H9 (cell line): ENCODE measurements at regions not wholly inside any gene's neighbourhood (a gene's known extent, or its start where the extent isn't known, plus 50 kb on each side); places are given as distances from the start of the nearest gene placed in this dataset.

Experiments
- DNase-seq: peaks from one replicate; pipeline ENCODE4 v3.0.0-alpha.2; 2017
- H2AFZ ChIP-seq: one replicate; pipeline ENCODE4 v1.6.1; 2013; ENCODE audit warnings: mild to moderate bottlenecking, low read length, control low read depth, moderate library complexity
- H2AK5ac ChIP-seq: 2 replicates; pipeline ENCODE4 v1.6.1; 2013; ENCODE audit warnings: low read length, control low read depth, mixed read lengths; ENCODE audit not compliant: insufficient read length
- H2BK120ac ChIP-seq: one replicate; pipeline ENCODE4 v1.6.1; 2013; ENCODE audit warnings: low read depth, mild to moderate bottlenecking, low read length, control low read depth, inconsistent platforms; ENCODE audit not compliant: poor library complexity, severe bottlenecking
- H2BK12ac ChIP-seq: 2 replicates; pipeline ENCODE4 v1.6.1; 2013; ENCODE audit warnings: low read length, control low read depth, mixed read lengths, low read depth; ENCODE audit not compliant: insufficient read length
- H2BK15ac ChIP-seq: 2 replicates; pipeline ENCODE4 v1.6.1; 2013; ENCODE audit warnings: low read depth, low read length, control low read depth
- H2BK20ac ChIP-seq: one replicate; pipeline ENCODE4 v1.6.1; 2013; ENCODE audit warnings: low read depth, mild to moderate bottlenecking, low read length, control low read depth, inconsistent platforms; ENCODE audit not compliant: poor library complexity, severe bottlenecking
- H2BK5ac ChIP-seq: 2 replicates; pipeline ENCODE4 v1.6.1; 2013; ENCODE audit warnings: low read length, control low read depth, mixed read lengths; ENCODE audit not compliant: insufficient read length
- H3K14ac ChIP-seq: 2 replicates; pipeline ENCODE4 v1.6.1; 2013; ENCODE audit warnings: low read length, control low read depth; ENCODE audit not compliant: insufficient read depth
- H3K18ac ChIP-seq: 2 replicates; pipeline ENCODE4 v1.6.1; 2013; ENCODE audit warnings: low read depth, mild to moderate bottlenecking, mixed read lengths, low read length, control low read depth; ENCODE audit not compliant: insufficient read length
- H3K23ac ChIP-seq: 2 replicates; pipeline ENCODE4 v1.6.1; 2013; ENCODE audit warnings: low read length, control low read depth, mixed read lengths, low read depth; ENCODE audit not compliant: insufficient read length
- H3K23me2 ChIP-seq: 2 replicates; pipeline ENCODE4 v1.6.1; 2013; ENCODE audit warnings: low read depth, mild to moderate bottlenecking, mixed read lengths, low read length, control low read depth; ENCODE audit not compliant: insufficient read length, poor library complexity, severe bottlenecking
- H3K27ac ChIP-seq: 2 replicates; pipeline ENCODE4 v1.5.1; 2013; ENCODE audit warnings: low read length, control low read depth, mixed read lengths, low read depth; ENCODE audit not compliant: insufficient read length
- H3K27me3 ChIP-seq: 2 replicates; pipeline ENCODE4 v1.6.1; 2013; ENCODE audit warnings: low read length, control low read depth, inconsistent platforms; ENCODE audit not compliant: insufficient read depth
- H3K4ac ChIP-seq: 2 replicates; pipeline ENCODE4 v1.6.1; 2013; ENCODE audit warnings: low read depth, mild to moderate bottlenecking, control low read depth, inconsistent platforms, low read length, moderate library complexity
- H3K4me1 ChIP-seq: 2 replicates; pipeline ENCODE4 v1.6.1; 2013; ENCODE audit warnings: low read length, control low read depth, inconsistent platforms; ENCODE audit not compliant: insufficient read depth
- H3K4me2 ChIP-seq: 2 replicates; pipeline ENCODE4 v1.6.1; 2013; ENCODE audit warnings: low read length, control low read depth, mixed read lengths; ENCODE audit not compliant: insufficient read length, insufficient read depth
- H3K56ac ChIP-seq: 2 replicates; pipeline ENCODE4 v1.6.1; 2013; ENCODE audit warnings: low read depth, mild to moderate bottlenecking, mixed read lengths, low read length, control low read depth; ENCODE audit not compliant: insufficient read length
- H3K79me1 ChIP-seq: 2 replicates; pipeline ENCODE4 v1.6.1; 2013; ENCODE audit warnings: low read depth, mild to moderate bottlenecking, moderate library complexity, low read length, control low read depth, inconsistent platforms; ENCODE audit not compliant: insufficient read depth, poor library complexity, severe bottlenecking
- H3K79me2 ChIP-seq: 2 replicates; pipeline ENCODE4 v1.6.1; 2013; ENCODE audit warnings: low read length, control low read depth, inconsistent platforms; ENCODE audit not compliant: insufficient read depth
- H3K9ac ChIP-seq: 2 replicates; pipeline ENCODE4 v1.6.1; 2013; ENCODE audit warnings: low read length, control low read depth, mixed read lengths; ENCODE audit not compliant: insufficient read length; ENCODE audit errors: extremely low read depth
- H3K9me3 ChIP-seq: one replicate; pipeline ENCODE4 v1.6.1; 2013; ENCODE audit warnings: low read depth, low read length, inconsistent platforms; ENCODE audit not compliant: control insufficient read depth
- H3T11ph ChIP-seq: one replicate; pipeline ENCODE4 v1.6.1; 2013; ENCODE audit warnings: mild to moderate bottlenecking, low read length, control low read depth, inconsistent platforms
- H4K20me1 ChIP-seq: one replicate; pipeline ENCODE4 v1.6.1; 2013; ENCODE audit not compliant: control insufficient read depth, insufficient read length, insufficient read depth
- H4K5ac ChIP-seq: 2 replicates; pipeline ENCODE4 v1.6.1; 2013; ENCODE audit warnings: low read depth, mild to moderate bottlenecking, mixed read lengths, low read length, control low read depth; ENCODE audit not compliant: insufficient read length
- H4K8ac ChIP-seq: replicated peaks from 2 replicates; pipeline ENCODE4 v1.6.1; 2013; ENCODE audit warnings: low read length, control low read depth, mixed read lengths, low read depth; ENCODE audit not compliant: insufficient read length
- H4K91ac ChIP-seq: 2 replicates; pipeline ENCODE4 v1.6.1; 2013; ENCODE audit warnings: low read depth, mild to moderate bottlenecking, moderate library complexity, mixed read lengths, low read length, control low read depth; ENCODE audit not compliant: insufficient read length
- H3K27ac Mint-ChIP-seq, 3 experiments: 2 replicates in 2 of 3; 3 replicates in 1 of 3; pipeline ENCODE4 v1.8.0; 2020 to 2021; ENCODE audit warnings: mixed read lengths in 3 of 3, mild to moderate bottlenecking in 1 of 3, moderate library complexity in 1 of 3
- H3K27me3 Mint-ChIP-seq: 2 replicates; pipeline ENCODE4 v1.8.0; 2021; ENCODE audit warnings: low read depth, mild to moderate bottlenecking, moderate library complexity, mixed read lengths
- H3K36me3 Mint-ChIP-seq, 3 experiments: 2 replicates in 2 of 3; 3 replicates in 1 of 3; pipeline ENCODE4 v1.8.0; 2020 to 2021; ENCODE audit warnings: low read depth in 3 of 3, mixed read lengths in 3 of 3; ENCODE audit not compliant: insufficient read depth in 1 of 3
- H3K4me1 Mint-ChIP-seq, 2 experiments: 2 replicates each; pipeline ENCODE4 v1.8.0; 2020; ENCODE audit warnings: mixed read lengths in 2 of 2
- H3K4me3 Mint-ChIP-seq, 2 experiments: 2 replicates in 1 of 2; 3 replicates in 1 of 2; pipeline ENCODE4 v1.8.0; 2020 to 2021; ENCODE audit warnings: mild to moderate bottlenecking in 2 of 2, mixed read lengths in 2 of 2, moderate library complexity in 1 of 2
- H3K9me3 Mint-ChIP-seq, 2 experiments: 2 replicates in 1 of 2; 3 replicates in 1 of 2; pipeline ENCODE4 v1.8.0; 2020; ENCODE audit warnings: mild to moderate bottlenecking in 2 of 2, mixed read lengths in 2 of 2, moderate library complexity in 1 of 2
- WGBS: extraction: QIAGEN DNeasy Blood & Tissue Kit; methylation state at CpG from one replicate; pipeline ENCODE4 v1.1.7; 2013; ENCODE audit warnings: missing lambda C conversion rate, low lambda C conversion rate, mixed read lengths; ENCODE audit not compliant: insufficient read length; ENCODE audit errors: extremely low coverage; 5-methylcytosine and 5-hydroxymethylcytosine counted together
- TF ChIP-seq, protein P1 (sequence below): fragments of 200-600 bp; sonication (generic); conservative IDR thresholded peaks from 3 replicates; pipeline ENCODE4 v1.8.0; 2021; ENCODE audit warnings: antibody characterized with exemption, mild to moderate bottlenecking

DNA sequence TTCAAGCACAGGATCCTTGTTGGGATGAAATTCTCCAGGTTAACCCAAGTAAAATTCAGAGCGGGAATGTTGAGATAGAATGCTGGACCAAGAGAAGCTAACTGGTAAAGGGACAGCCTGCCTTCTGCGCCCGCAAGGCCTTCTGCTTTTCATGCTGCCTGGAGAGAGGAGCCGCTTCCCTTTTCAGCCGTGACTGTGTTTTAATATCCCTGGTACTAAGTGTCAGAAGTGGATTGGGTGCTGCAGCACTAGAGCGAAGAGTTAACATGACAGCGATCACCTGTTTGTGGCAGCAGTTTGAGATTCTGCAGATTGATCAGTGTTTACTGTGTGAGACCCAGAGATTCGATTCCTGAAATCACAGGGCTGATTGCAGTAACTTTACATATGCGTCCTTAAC is 197.4 kb upstream of the ZNF536 start:
- no peaks in the 10 kb centered on the region for H3K79me2 ChIP-seq

More for the DNA sequence above, 197.4 kb upstream of the ZNF536 start:
- H3K4me2 ChIP-seq, result no peak overlapping the region
- no peak overlapping the region for H4K91ac ChIP-seq
- TF ChIP-seq, protein P1, sequence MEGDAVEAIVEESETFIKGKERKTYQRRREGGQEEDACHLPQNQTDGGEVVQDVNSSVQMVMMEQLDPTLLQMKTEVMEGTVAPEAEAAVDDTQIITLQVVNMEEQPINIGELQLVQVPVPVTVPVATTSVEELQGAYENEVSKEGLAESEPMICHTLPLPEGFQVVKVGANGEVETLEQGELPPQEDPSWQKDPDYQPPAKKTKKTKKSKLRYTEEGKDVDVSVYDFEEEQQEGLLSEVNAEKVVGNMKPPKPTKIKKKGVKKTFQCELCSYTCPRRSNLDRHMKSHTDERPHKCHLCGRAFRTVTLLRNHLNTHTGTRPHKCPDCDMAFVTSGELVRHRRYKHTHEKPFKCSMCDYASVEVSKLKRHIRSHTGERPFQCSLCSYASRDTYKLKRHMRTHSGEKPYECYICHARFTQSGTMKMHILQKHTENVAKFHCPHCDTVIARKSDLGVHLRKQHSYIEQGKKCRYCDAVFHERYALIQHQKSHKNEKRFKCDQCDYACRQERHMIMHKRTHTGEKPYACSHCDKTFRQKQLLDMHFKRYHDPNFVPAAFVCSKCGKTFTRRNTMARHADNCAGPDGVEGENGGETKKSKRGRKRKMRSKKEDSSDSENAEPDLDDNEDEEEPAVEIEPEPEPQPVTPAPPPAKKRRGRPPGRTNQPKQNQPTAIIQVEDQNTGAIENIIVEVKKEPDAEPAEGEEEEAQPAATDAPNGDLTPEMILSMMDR, result no peak
- H3K4ac ChIP-seq, result no peak overlapping the region
- no peaks in the 10 kb centered on the region for H3K27me3 ChIP-seq
- Mint-ChIP-seq H3K4me1 (peaks cover 15 to 16% of the 10 kb centered on the region in 2 experiments), H3K4me3 (no peak overlapping the region), H3K27ac (no peak overlapping the region), H3K27me3 (peaks cover 12% of the 10 kb centered on the region), H3K36me3 (peaks cover 5 to 13% (median 5%) of the 10 kb centered on the region in 3 experiments; a peak in 5 of 7 replicates), H3K9me3 (peaks cover 10 to 12% of the 10 kb centered on the region in 2 experiments)
- H3T11ph ChIP-seq, result no peak overlapping the region
- no peaks in the 10 kb centered on the region for H3K9me3 ChIP-seq
- H3K79me1 ChIP-seq, result no peaks in the 10 kb centered on the region
- no CpG with 5 or more reads among the region's 9 CpGs for WGBS
- H3K27ac ChIP-seq, result no peak overlapping the region
- H4K20me1 ChIP-seq, result no peaks in the 10 kb centered on the region
- H3K23ac ChIP-seq, result no peak overlapping the region
- no peak overlapping the region for H2BK5ac ChIP-seq
- H3K4me1 ChIP-seq, result no peaks in the 10 kb centered on the region
- H3K23me2 ChIP-seq, result no peaks in the 10 kb centered on the region
- H2BK20ac ChIP-seq, result no peak overlapping the region
- no peak overlapping the region for H2AK5ac ChIP-seq
- no peak overlapping the region for H3K18ac ChIP-seq
- no peak overlapping the region for H4K8ac ChIP-seq
- no peak overlapping the region for H3K14ac ChIP-seq
- H3K56ac ChIP-seq, result no peak overlapping the region
- H2BK15ac ChIP-seq, result no peak overlapping the region
- no peak overlapping the region for H2AFZ ChIP-seq
- H2BK120ac ChIP-seq, result no peak overlapping the region
- DNase-seq, result no peak
- H4K5ac ChIP-seq, result no peak overlapping the region
- H2BK12ac ChIP-seq, result no peak overlapping the region
- no peak overlapping the region for H3K9ac ChIP-seq
